ENCODE measurements at regions not wholly inside any gene's neighbourhood (a gene's known extent, or its start where the extent isn't known, plus 50 kb on each side); places are given as distances from the start of the nearest gene placed in this dataset.

GRCh38 chr16:72309001-72309400, 137.0 kb upstream of the PMFBP1 start:
- no peak for DNase-seq

DNA sequence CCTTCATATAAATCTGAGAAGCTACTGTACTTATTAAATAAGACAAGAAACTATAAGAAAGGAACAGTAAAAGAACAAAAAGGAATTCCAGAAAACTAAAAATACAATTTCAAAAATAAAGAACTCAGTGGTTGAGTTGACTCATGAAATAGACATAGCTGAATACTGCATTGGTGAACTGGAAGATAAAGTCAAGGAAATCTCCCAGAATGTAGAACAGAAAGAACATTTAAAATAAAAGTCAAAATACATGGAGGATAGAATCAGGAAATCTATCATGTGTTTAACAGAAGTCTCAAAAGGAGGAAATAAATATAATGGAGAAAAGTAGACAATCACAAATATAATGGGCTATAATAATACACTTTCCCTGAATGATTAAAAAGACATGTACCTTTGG, 136.4 kb upstream of the PMFBP1 start:
- DNase-seq = no peak

DNA sequence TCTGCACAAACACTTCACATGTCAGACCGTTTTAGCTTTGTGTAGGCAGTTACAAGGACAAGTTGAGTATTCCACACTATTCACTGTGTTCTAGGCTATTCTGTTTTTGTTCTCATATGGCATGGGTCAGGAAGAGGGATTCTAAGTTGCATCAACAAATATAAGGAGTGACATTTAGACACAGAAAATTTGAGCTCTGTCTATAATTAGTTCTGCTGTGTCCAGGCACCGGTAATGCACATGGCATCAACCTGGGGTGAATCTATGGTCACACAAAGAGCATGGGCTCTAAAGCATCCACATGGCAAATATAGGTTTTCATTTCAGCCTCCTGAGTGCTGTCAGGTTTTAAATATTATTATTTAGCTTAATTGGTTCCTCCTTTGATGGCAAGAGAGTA, 130.4 kb upstream of the PMFBP1 start:
- no peak for DNase-seq

- no peak for DNase-seq
Observed at GRCh38 chr16:72301523-72302236, 129.7 kb upstream of the PMFBP1 start.

DNA sequence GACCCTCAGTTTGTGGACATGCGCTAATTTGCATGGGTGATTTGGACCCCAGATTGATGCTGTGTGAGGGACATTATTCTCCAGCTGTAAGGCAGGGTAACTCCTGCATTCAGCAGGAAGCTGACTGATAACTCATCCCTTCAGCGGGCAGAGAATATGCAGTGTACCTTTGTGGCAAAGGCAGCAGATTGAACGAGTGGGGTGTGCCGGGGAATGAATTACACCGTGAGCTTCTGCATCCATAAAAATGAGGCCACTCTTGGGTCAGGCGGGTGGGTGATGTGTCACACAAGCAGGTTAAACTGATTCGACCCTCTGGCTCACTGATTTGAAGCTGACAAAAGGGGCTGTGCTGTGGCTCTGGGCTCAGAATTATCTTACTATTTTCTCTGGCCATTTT, 128.9 kb upstream of the PMFBP1 start:
- DNase-seq = no peak

- no peak for DNase-seq
Observed at GRCh38 chr16:72299684-72300243, 127.8 kb upstream of the PMFBP1 start.

- no peak for DNase-seq
Observed at GRCh38 chr16:72298961-72299360, 127.0 kb upstream of the PMFBP1 start.

GRCh38 chr16:72295914-72296313, 124.0 kb upstream of the PMFBP1 start:
- no peak for DNase-seq

GRCh38 chr16:72291531-72291981, 119.6 kb upstream of the PMFBP1 start:
- DNase-seq = no peak

DNA sequence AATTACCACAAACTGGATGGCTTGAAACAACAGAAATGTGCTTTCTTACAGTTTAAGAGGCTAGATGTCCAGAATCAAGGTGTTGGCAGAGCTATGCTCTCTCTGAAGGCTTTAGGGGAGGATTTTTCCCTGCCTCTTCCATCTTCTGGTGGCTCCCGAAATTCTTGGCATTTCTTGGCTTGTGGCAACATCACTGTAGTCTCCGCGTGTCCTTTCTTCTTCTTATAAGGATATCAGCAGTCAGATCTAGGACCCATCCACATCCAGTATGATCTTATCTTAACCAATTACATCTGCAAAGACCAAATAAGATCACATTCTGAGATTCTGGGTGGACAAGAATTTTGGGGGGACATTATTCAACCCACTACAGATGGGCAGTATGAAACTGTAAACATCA, 119.2 kb upstream of the PMFBP1 start:
- DNase-seq = no peak

- no peak for DNase-seq
Observed at GRCh38 chr16:72287649-72288048, 115.7 kb upstream of the PMFBP1 start.

DNA sequence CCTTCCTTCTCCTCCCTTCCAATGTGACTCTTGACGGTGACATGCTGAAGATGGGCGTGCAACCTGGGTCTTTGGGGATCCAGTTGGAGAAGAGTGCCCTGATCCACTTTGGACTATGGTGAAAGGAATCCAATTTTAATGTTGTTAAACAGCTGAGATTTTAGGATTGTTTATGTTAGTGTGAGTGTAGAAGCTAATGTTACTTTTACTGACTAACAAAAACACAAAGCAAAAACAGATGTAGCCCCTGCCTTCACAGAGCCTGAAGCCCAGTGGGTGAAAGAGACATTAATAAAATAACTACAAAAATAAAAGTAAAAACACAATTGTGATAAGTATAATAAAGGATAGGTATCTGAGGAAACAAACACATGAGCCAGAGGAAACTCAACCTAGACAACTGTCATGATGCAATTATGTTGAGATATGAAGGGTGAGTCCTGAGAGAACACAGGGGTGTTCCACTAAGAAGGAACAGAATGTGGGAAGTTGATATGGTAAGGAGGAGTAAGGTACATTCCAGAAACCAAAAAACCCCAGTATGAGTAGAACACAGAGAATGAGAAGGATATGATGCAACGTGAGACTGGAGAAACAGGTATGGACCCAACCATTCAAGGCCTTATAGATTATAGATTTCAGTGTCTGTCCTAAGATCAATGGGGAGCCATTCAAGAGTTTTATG, 115.1 kb upstream of the PMFBP1 start:
- no peak for DNase-seq

DNA sequence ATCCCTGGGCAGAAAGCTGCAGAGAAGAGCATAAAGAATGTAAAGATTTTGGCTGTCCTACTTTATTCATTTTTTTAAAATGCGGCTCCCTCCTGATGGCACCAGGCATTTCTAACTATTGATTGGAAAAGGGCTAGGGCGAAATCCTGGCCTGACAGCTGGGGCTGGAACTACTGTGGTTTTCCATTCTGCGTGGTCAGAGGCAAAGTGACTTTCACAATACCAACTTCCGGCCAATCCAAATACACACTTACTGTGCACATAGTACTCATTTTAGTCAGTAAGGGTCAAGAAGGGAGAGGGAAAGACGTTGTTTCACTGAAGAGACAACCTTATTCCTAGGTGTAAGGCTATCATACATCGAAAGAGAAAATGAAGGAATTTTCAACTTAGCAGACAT, 113.8 kb upstream of the PMFBP1 start:
- DNase-seq = no peak

DNA sequence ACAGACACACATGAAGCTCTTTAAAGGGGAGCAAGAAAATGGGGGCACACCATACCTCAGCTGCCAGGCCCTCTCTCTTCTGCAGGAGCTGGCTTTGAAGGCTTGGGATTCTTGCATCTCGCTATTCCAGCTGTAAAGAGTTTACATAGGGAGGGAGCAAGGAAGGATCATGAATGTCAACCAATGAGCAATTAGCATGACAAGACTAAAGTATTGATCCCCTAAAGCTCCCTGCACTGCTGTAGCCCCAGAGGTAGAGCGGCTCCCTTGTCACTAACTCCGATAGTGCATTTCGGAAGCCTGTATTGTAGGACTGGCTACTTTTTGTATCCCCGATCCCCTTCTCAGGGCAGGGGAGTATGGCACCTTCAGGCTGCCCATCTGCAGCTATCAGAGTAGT, 113.4 kb upstream of the PMFBP1 start:
- no peak for DNase-seq

GRCh38 chr16:72284042-72284789, 112.3 kb upstream of the PMFBP1 start:
- no peak for DNase-seq

DNA sequence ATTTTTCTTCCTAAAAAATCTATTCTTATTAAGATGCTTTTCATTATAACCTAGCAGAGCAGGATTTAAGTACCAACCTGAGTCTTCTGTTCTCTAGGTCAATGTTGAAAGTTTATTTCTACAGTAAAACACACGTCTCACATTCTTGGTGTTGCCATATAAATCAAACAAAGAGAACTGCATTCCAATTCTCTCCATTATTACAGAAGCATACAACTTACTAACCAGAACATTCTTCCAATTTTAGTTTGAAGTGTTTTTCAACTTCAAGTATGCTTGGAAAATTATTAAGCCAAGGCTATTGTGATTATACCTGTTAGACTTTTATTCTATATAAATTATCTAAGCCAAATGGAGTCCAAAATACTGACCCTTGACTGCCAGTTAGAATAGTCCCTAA, 110.4 kb upstream of the PMFBP1 start:
- DNase-seq = no peak

GRCh38 chr16:72278301-72278700, 106.3 kb upstream of the PMFBP1 start:
- no peak for DNase-seq

DNA sequence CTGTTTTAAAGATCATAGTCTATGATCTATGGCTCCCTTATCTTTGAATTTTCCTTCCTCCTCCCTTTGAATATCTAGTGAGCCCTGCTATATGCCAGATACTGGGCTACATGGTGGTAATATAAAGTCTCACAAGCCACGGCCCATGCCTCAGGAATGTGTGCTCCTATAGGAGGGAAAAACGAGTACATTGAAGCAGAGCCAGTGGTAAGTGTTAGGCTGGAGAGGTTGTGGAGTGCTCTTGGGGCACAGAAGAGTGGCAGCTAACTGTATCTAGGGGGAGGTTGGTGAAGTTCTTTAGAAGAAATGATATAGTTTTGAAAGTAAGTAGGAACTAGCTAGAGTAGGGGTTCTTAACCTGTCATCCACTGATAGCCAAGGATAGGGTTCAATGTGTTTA, 105.8 kb upstream of the PMFBP1 start:
- DNase-seq = no peak

DNA sequence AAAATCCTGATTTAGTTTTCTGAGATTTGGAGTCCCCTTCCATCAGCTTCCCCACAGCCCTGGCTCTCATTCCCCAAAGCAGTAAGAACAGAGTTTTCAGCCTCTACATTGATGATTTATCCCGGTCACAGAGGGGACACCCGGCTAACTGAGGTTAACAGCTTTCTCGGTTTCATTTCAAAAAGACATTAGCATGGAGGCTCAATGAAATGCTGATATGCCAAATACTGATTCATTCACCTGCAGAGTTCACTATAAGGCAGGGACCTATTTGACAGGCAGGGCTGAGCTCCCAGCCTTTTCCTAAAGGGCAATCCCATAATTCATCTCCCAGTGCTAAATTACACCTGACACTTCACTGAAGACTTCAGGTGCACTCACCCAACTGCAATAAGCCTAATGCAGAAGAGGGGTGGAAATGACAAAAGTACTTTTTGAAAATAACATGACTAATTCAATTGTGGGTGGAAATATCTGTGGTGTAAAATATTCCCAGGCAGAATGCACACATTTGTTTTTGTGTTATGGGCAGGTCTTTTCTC, 99.8 kb upstream of the PMFBP1 start:
- DNase-seq = no peak

- no peak for DNase-seq
Observed at GRCh38 chr16:72270531-72270930, 98.6 kb upstream of the PMFBP1 start.

GRCh38 chr16:72266836-72267235, 94.9 kb upstream of the PMFBP1 start:
- DNase-seq = no peak

- no peak for DNase-seq
Observed at GRCh38 chr16:72264771-72265170, 92.8 kb upstream of the PMFBP1 start.

DNA sequence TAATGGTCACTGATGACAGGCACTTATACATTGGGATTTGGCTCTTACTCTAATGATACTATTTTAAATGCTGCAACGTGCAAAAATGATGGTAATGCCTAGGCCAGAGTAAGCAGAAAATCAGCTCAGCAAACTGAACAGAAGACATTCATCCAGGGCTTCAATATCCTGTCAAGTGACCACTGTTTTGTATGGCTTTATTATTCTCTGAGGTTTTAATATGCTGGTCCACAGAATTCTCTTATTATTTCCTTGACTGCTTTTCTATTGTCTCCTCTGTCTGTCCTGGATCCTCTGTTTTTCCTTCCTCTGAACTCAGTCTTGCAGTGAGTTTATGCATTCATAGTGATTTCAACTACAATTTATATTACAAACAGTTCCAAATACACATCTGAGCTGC, 90.8 kb upstream of the PMFBP1 start:
- no peak for DNase-seq

All from NCI-H524 (cell line).